Ectodermal cell (in vitro differentiated cells): ENCODE measurements at regions not wholly inside any gene's neighbourhood (a gene's known extent, or its start where the extent isn't known, plus 50 kb on each side); places are given as distances from the start of the nearest gene placed in this dataset.

ENCODE experiments used
- H3K27ac ChIP-seq: 2 replicates; pipeline ENCODE4 v1.7.0; 2013; ENCODE audit warnings: mild to moderate bottlenecking, low read depth, low read length; ENCODE audit not compliant: insufficient read depth, poor library complexity, severe bottlenecking
- H3K27me3 ChIP-seq: 2 replicates; pipeline ENCODE4 v1.7.0; 2013; ENCODE audit warnings: mild to moderate bottlenecking, low read length; ENCODE audit not compliant: insufficient read depth, control insufficient read depth, poor library complexity, severe bottlenecking
- H3K36me3 ChIP-seq: one replicate; pipeline ENCODE4 v1.7.0; 2013; ENCODE audit warnings: low read length; ENCODE audit not compliant: control insufficient read depth, insufficient read depth
- H3K4me1 ChIP-seq: one replicate; pipeline ENCODE4 v1.7.0; 2013; ENCODE audit warnings: low read length; ENCODE audit not compliant: control insufficient read depth, insufficient read depth
- H3K4me3 ChIP-seq: 2 replicates; pipeline ENCODE4 v1.7.0; 2013; ENCODE audit warnings: low read depth, low read length, control low read depth; ENCODE audit not compliant: insufficient read depth
- H3K9me3 ChIP-seq: 2 replicates; pipeline ENCODE4 v1.7.0; 2013; ENCODE audit warnings: mild to moderate bottlenecking, low read length, moderate library complexity; ENCODE audit not compliant: control insufficient read depth
- WGBS, 2 experiments: methylation state at CpG; one replicate each; pipeline ENCODE4 v1.1.7; 2013; ENCODE audit warnings: missing lambda C conversion rate in 2 of 2; 5-methylcytosine and 5-hydroxymethylcytosine counted together

GRCh38 chr9:106456581-106456980 lies 406.4 kb upstream of the ZNF462 start:
- H3K9me3 ChIP-seq = no peaks in the 10 kb centered on the region
- 53 to 61% methylated on average over 4 of the region's 4 CpGs for WGBS, 2 experiments
- H3K27ac ChIP-seq = no peak overlapping the region
- no peaks in the 10 kb centered on the region for H3K4me1 ChIP-seq
- H3K36me3 ChIP-seq = no peaks in the 10 kb centered on the region
- H3K4me3 ChIP-seq = no peak overlapping the region
- no peaks in the 10 kb centered on the region for H3K27me3 ChIP-seq

DNA sequence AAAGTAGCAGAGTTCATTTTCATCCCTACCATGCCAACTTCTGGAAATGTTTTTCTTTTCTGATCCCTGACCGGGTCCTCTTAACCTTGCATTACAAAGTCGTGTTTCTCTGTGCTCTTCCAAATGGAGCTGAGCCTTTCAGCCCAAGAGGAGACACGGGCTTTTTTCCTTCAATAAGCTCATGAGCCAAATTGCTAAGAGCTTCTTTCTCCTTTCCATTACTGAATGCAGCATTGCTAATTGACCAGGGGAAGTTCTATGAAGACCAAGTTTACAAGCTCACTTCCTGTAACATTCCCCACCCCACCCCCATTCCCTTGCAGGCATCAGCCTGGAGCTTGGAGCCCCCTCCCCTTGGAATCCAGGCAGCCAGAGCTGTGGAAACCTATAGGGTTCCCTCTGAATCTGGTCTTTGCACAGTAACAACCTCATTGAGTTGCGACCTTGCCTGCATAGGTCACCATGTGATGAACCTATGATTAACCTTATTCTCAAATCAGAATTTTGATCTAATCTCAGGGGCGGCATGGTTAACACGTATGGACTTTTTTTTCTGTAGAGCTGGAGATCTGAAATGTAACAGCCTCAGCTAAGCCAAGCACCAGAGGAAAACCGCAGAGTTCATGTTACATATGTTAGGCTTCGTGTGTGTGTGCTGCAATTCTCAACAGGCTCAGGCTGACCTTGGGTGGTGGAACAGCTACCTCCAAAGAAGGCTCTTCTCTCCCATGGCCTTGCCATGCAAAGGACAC lies 395.7 kb upstream of the ZNF462 start:
- WGBS, 2 experiments = 69 to 71% methylated on average over 8 of the region's 8 CpGs
- Histone ChIP-seq H3K27ac (no peak overlapping the region), H3K27me3 (no peaks in the 10 kb centered on the region), H3K4me3 (no peak overlapping the region), H3K9me3 (no peaks in the 10 kb centered on the region), H3K4me1 (no peaks in the 10 kb centered on the region), H3K36me3 (no peaks in the 10 kb centered on the region)

DNA sequence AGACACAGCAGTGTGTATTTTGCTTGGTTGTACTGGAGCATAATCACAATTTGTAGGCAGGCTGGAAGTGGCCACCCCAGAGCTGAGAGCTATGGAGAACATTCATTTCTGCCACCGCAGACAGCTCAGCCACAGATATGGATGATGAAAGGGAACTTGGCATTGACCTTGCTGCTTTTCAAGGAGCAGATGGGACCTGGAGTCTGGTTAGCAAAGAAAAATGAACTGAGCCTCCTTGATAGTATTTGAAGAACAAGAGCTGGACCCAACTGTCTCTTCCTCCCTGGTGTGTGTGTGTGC lies 395.2 kb upstream of the ZNF462 start:
- Histone ChIP-seq H3K4me3 (no peak overlapping the region), H3K27ac (no peak overlapping the region), H3K27me3 (no peaks in the 10 kb centered on the region), H3K4me1 (no peaks in the 10 kb centered on the region), H3K9me3 (no peaks in the 10 kb centered on the region), H3K36me3 (no peaks in the 10 kb centered on the region)
- 95 to 96% methylated on average over 1 of the region's 1 CpG for WGBS, 2 experiments

- H3K4me1 ChIP-seq = no peaks in the 10 kb centered on the region
- H3K27ac ChIP-seq = no peak overlapping the region
- no peaks in the 10 kb centered on the region for H3K9me3 ChIP-seq
- no peak overlapping the region for H3K4me3 ChIP-seq
- no peaks in the 10 kb centered on the region for H3K27me3 ChIP-seq
- no peaks in the 10 kb centered on the region for H3K36me3 ChIP-seq
These were observed 394.5 kb upstream of the ZNF462 start for GRCh38 chr9:106468431-106468830.

GRCh38 chr9:106478312-106478711 lies 384.7 kb upstream of the ZNF462 start:
- Histone ChIP-seq H3K4me1 (no peaks in the 10 kb centered on the region), H3K4me3 (no peak overlapping the region), H3K27me3 (no peaks in the 10 kb centered on the region), H3K9me3 (no peaks in the 10 kb centered on the region), H3K27ac (no peak overlapping the region), H3K36me3 (no peaks in the 10 kb centered on the region)
- 90% methylated on average over 1 of the region's 1 CpG; no CpG with 5 or more reads in 1 of the 2 experiments for WGBS, 2 experiments

DNA sequence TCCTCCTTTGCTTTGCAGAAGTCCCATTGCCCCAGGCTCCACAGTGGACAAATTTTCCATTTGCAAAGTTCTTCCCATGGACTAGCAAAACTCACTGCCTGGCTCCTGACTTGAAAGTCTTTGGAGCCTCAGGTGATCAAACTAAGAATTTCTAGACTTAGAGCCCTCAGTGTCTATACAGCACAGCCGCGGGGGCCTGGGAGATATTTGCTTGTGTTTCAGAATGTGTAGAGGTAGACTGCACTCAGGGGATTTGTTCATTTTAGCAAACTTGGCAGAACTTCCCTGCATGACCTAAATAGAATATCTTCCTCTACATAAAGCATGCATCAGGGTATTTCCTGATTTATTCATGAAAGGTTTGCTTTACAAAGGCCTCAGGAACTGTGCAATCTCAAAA lies 384.2 kb upstream of the ZNF462 start:
- H3K27ac ChIP-seq = no peak overlapping the region
- no peaks in the 10 kb centered on the region for H3K36me3 ChIP-seq
- no peaks in the 10 kb centered on the region for H3K27me3 ChIP-seq
- no peaks in the 10 kb centered on the region for H3K9me3 ChIP-seq
- WGBS, 2 experiments = 100% methylated on average over 2 of the region's 2 CpGs
- H3K4me3 ChIP-seq = no peak overlapping the region
- H3K4me1 ChIP-seq = no peaks in the 10 kb centered on the region

DNA sequence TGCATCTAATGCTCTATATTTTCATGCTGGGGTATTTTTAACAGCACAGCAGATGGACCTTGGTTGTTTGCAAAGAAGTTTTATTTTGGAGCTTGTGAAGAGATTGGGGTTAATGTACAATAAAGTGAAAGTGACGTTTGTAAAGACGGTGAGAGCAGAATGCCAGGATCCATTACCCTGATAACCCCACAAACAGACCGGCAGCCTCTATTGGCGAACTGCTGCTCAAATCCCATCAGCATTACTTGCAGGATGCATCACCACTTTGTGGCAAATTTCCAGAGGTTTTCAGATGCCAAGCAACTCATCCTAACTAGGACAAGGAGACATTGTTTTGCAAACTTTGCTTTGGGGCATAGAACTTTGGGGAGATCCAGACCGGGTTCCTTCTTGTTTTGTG lies 383.3 kb upstream of the ZNF462 start:
- no peak overlapping the region for H3K4me3 ChIP-seq
- no peaks in the 10 kb centered on the region for H3K4me1 ChIP-seq
- H3K27ac ChIP-seq = no peak overlapping the region
- H3K36me3 ChIP-seq = no peaks in the 10 kb centered on the region
- WGBS, 2 experiments = 89 to 92% methylated on average over 5 of the region's 5 CpGs
- no peaks in the 10 kb centered on the region for H3K9me3 ChIP-seq
- no peaks in the 10 kb centered on the region for H3K27me3 ChIP-seq

DNA sequence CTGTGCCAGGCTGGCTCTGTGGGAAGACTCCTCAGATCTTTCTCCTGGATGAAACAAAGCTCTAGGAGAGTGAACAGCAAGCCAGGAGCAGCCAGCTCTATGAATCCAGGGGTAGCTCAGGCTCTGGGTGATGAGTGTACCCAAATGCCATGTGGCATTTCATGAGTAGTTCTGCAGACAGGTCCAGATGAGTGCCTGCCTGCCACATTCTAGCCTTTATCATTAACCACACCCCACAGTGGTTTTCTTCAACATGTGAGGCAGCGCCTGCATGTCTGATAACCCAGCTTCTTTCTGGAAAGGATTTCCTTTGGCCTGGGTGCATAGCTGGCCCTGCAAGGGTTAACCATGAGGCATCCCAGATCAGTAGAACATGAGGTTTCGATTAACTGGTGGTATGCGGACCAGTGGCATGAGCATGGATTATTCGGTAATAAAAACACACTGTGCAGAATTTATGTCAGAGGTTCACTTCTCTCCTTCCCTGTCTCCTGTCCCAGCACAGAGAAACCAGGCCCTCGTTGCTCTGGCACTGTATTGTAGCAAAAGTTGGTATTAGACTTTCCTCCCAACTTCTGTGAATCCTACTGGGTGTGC lies 381.9 kb upstream of the ZNF462 start:
- H3K27me3 ChIP-seq = no peaks in the 10 kb centered on the region
- no peak overlapping the region for H3K4me3 ChIP-seq
- H3K4me1 ChIP-seq = no peaks in the 10 kb centered on the region
- no peak overlapping the region for H3K27ac ChIP-seq
- H3K9me3 ChIP-seq = no peaks in the 10 kb centered on the region
- 92 to 94% methylated on average over 5 of the region's 5 CpGs for whole genome bisulfite sequencing, 2 experiments
- H3K36me3 ChIP-seq = no peaks in the 10 kb centered on the region

DNA sequence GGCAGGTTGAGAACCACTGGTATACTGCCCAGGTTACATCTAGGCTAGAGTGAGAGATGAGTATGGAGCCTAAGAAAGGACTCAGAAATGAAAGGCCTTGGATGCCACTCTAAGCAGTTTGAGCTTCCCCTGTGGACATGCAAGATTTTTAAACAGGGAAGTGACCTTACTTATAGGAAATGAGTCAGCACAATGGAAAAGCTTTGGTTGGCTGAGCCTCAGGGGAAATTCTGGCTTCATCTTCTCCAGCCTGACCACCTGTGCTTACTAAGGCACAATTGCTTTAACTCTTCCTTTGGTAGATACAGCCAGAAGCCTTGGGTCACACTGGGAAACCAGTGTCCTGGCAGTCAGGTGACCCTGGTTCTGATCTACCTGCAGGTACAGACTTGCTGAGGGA lies 380.2 kb upstream of the ZNF462 start:
- Histone ChIP-seq H3K27ac (no peak overlapping the region), H3K27me3 (no peaks in the 10 kb centered on the region), H3K4me3 (no peak overlapping the region), H3K9me3 (no peaks in the 10 kb centered on the region), H3K4me1 (no peaks in the 10 kb centered on the region), H3K36me3 (no peaks in the 10 kb centered on the region)

DNA sequence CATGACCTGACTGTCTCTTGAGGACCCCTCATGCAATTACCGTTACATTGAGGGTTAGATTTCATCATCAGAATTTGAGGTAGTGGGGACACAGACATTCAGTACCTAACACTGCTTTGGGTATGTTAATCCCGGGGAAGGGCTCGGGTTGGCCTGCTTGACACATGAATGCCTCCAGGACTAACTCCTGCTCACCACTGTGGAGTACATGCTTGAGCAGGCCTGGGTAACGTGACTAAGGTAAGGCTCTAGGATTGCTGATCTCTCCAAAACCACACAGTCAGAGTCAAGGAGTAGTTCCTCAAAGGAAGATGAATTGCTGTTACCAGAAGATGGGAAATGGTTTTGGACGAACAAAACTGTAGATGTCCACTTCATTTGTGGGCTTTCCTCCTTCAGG lies 376.3 kb upstream of the ZNF462 start:
- H3K36me3 ChIP-seq = no peaks in the 10 kb centered on the region
- no peaks in the 10 kb centered on the region for H3K4me1 ChIP-seq
- no peaks in the 10 kb centered on the region for H3K27me3 ChIP-seq
- no peak overlapping the region for H3K4me3 ChIP-seq
- H3K27ac ChIP-seq = no peak overlapping the region
- no peaks in the 10 kb centered on the region for H3K9me3 ChIP-seq
- 91 to 97% methylated on average over 5 of the region's 5 CpGs for WGBS, 2 experiments

DNA sequence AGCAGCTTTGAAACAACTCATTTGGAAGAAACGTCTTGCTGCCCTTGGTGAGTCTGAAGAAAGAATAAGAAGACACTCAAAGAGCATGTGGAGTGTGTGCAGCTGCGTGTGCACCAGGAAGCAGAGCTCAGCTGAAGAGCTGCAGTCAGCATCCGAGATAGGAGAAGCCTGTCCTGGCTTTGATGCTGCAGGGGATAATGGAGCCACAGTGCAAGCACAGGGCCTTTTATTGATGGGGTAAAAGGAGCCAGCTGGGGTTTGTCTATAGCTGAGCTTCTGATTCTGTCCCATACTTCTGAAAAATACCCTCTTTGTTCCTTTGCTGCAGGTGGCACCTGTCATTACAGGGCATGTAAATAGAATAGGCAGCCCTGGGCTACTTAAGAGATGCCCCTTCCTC lies 375.7 kb upstream of the ZNF462 start:
- no peaks in the 10 kb centered on the region for H3K27me3 ChIP-seq
- WGBS, 2 experiments = 69 to 71% methylated on average over 3 of the region's 3 CpGs
- no peak overlapping the region for H3K27ac ChIP-seq

More for the DNA sequence above, 375.7 kb upstream of the ZNF462 start:
- Histone ChIP-seq H3K9me3 (no peaks in the 10 kb centered on the region), H3K4me3 (no peak overlapping the region), H3K4me1 (no peaks in the 10 kb centered on the region), H3K36me3 (no peaks in the 10 kb centered on the region)
